ENCODE measurements at regions not wholly inside any gene's neighbourhood (a gene's known extent, or its start where the extent isn't known, plus 50 kb on each side); places are given as distances from the start of the nearest gene placed in this dataset.

DNA sequence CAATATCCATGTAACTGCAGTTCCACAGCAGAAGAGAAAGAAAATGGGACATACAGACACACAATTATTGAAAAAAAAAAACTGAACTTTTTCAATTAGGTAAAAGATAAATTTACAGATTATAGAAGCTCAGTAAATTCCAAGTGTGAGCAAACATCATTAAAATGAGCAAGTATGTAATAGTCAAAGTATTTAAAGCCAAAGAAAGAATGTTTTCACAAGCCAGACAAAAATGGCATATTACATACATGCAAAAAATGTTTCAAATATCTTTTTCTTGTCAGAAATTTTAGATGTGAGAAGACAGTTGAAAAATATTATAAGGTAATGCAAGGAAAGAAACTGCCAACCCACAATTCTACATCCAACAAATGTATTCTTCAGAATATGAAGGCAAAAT, 150.2 kb upstream of the AKR1E2 start:
- Mint-ChIP-seq H3K4me3 (no peak overlapping the region), H3K27ac (no peak overlapping the region), H3K36me3 (no peaks in the 10 kb centered on the region), H3K27me3 (ENCODE audit: low read depth) (no peaks in the 10 kb centered on the region), H3K4me1 (peaks cover 18% of the 10 kb centered on the region), H3K9me3 (peaks cover 5% of the 10 kb centered on the region)
- no peak for DNase-seq (ENCODE audit: low spot score in 2 of 2, unreplicated experiment in 2 of 2)
- TF ChIP-seq, protein P1, sequence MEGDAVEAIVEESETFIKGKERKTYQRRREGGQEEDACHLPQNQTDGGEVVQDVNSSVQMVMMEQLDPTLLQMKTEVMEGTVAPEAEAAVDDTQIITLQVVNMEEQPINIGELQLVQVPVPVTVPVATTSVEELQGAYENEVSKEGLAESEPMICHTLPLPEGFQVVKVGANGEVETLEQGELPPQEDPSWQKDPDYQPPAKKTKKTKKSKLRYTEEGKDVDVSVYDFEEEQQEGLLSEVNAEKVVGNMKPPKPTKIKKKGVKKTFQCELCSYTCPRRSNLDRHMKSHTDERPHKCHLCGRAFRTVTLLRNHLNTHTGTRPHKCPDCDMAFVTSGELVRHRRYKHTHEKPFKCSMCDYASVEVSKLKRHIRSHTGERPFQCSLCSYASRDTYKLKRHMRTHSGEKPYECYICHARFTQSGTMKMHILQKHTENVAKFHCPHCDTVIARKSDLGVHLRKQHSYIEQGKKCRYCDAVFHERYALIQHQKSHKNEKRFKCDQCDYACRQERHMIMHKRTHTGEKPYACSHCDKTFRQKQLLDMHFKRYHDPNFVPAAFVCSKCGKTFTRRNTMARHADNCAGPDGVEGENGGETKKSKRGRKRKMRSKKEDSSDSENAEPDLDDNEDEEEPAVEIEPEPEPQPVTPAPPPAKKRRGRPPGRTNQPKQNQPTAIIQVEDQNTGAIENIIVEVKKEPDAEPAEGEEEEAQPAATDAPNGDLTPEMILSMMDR (IDR thresholded peaks at IDR 0.05; ENCODE audit: unreplicated experiment): no peak

DNA sequence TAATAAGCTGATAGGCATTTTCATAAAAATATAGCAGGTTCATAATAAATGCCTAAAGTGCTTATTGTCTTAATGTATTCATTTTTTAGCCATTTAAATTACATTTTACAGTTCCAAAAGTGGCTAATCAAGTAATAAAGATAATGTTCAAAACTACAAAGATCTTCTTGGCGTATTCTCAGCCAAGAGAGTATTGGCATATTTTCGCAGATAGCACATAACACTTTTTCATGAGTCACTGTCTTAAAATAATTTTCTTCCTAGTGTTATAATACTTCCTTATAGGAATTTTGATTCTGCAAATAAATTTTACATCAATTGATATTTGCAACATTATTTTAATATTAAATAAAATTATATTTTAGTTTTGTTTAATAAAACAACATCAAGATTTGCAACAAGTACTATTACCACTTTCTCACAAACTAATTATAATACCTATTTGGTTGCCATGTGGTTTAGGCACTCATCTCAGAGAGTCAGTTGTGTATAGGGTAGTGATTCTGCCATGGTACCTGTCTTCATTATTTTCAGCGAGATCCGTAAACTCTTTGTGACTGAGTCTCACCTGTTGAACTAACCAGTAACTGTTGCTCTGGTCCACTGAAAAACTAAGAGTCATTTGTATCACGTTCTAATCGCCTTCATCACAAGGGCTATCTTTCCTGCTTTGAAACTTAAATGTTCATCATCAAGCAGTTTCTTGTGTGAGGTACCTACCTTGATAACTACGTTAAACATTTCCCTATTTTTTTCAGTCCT, 152.5 kb upstream of the AKR1E2 start:
- Mint-ChIP-seq H3K4me3 (no peak overlapping the region), H3K27ac (no peak overlapping the region), H3K36me3 (peaks cover 4% of the 10 kb centered on the region)

DNA sequence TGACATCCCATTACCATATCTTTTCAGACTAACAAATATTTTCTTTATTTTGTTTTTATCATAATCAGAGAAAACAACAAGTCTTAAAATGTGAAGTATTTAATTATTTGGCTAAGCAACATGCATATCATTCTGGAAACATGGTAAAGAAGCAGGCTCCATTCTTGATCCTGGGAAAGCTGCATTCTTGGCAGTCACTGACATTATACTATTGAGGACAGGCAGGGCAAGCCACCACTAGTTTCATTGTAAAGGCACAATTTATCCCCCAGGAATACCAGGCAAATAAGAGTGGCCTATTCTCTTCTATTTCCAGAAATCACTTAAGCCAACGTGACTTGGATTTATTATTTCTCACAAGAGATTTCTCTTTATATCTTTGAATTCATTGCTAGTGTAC, 153.8 kb upstream of the AKR1E2 start:
- peaks cover 15% of the 10 kb centered on the region for H3K4me1 Mint-ChIP-seq
- H3K9me3 Mint-ChIP-seq: peaks cover 16% of the 10 kb centered on the region
- H3K27ac Mint-ChIP-seq: no peak overlapping the region
- H3K36me3 Mint-ChIP-seq: peaks cover 4% of the 10 kb centered on the region
- TF ChIP-seq, protein P1 (IDR thresholded peaks at IDR 0.05; ENCODE audit: unreplicated experiment): no peak
- H3K4me3 Mint-ChIP-seq: no peak overlapping the region
- no peak for DNase-seq (ENCODE audit: low spot score in 2 of 2, unreplicated experiment in 2 of 2)
- H3K27me3 Mint-ChIP-seq (ENCODE audit: low read depth): no peaks in the 10 kb centered on the region

More for the DNA sequence above, 152.5 kb upstream of the AKR1E2 start:
- Mint-ChIP-seq H3K9me3 (peaks cover 15% of the 10 kb centered on the region), H3K27me3 (ENCODE audit: low read depth) (no peaks in the 10 kb centered on the region), H3K4me1 (peaks cover 15% of the 10 kb centered on the region)
- DNase-seq (ENCODE audit: low spot score in 2 of 2, unreplicated experiment in 2 of 2): no peak
- TF ChIP-seq, protein P1 (IDR thresholded peaks at IDR 0.05; ENCODE audit: unreplicated experiment): no peak

DNA sequence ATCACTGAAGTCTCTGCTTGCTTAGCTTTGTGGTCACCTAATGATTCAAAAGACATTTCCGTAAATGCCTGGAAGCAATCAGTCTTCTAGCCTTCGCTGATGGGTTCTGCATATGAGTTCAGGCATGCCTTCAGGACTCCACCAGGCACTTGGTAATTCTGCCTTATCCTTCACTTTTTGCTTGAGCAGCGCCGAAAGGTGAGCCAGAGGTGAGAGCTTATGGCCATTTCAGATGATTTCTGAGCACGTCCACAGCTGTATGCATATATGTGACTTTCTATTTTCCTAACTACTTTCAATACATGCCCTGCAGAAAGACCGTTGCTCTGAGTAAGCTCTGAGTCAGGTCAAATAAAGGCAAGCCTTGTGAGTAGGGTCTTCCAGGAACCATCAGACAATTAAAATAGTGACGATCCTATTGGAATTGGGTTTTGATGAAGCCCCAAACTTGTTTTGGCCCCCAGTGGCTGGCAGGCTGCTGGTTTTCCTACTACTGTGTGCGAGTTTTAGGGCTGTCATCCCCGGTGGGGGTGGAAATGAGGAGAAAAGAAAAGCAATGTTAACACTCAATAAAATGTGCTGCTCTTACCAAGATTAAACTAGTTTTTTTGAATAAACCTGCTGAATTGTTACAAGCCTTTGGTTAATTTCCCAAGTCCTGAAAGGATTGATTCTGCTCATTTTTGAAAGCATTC, 154.4 kb upstream of the AKR1E2 start:
- Mint-ChIP-seq H3K4me3 (peak overlapping the region; percentile 5), H3K27ac (peak overlapping the region; percentile 75), H3K4me1 (peaks cover 15% of the 10 kb centered on the region)

DNA sequence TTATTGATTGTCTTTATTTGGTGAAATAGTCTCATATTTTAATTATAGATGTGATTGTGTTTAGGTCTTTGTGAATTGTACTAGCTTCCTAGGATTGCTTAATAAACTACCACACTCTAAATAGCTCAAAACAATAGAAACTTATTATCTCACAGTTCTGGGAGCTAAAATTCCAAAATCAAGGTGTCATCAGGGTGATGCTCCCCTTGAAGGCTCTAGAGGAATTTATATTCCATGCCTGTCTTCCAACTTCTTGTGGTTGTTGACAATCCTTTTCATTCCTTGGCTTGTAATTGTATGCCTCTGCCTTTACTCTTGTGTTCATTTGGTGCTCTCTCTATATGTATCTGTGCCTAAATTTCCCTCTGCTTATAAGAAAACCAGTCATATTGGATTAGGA, 155.3 kb upstream of the AKR1E2 start:
- Mint-ChIP-seq H3K4me1 (peaks cover 15% of the 10 kb centered on the region), H3K4me3 (no peak overlapping the region)

More for the DNA sequence above, 154.4 kb upstream of the AKR1E2 start:
- peaks cover 15% of the 10 kb centered on the region for H3K9me3 Mint-ChIP-seq
- TF ChIP-seq, protein P1 (IDR thresholded peaks at IDR 0.05; ENCODE audit: unreplicated experiment): no peak
- DNase-seq (ENCODE audit: low spot score in 2 of 2, unreplicated experiment in 2 of 2): no peak
- peaks cover 4% of the 10 kb centered on the region for H3K36me3 Mint-ChIP-seq
- no peaks in the 10 kb centered on the region for H3K27me3 Mint-ChIP-seq (ENCODE audit: low read depth)

More for the DNA sequence above, 155.3 kb upstream of the AKR1E2 start:
- Mint-ChIP-seq H3K27ac (no peak overlapping the region), H3K27me3 (ENCODE audit: low read depth) (no peaks in the 10 kb centered on the region), H3K9me3 (peaks cover 12% of the 10 kb centered on the region), H3K36me3 (peaks cover 4% of the 10 kb centered on the region)
- DNase-seq (ENCODE audit: low spot score in 2 of 2, unreplicated experiment in 2 of 2): no peak
- TF ChIP-seq, protein P1 (IDR thresholded peaks at IDR 0.05; ENCODE audit: unreplicated experiment): no peak
